Keratinocyte (primary cell): ENCODE measurements at regions not wholly inside any gene's neighbourhood (a gene's known extent, or its start where the extent isn't known, plus 50 kb on each side); places are given as distances from the start of the nearest gene placed in this dataset.

Source experiments
- DNase-seq: peaks from one replicate; pipeline ENCODE4 v3.0.0-alpha.2; 2011; ENCODE audit warnings: low read depth, missing footprints, low spot score
- FAIRE-seq: peaks from 2 replicates; lab custom pipeline; 2011; peaks lifted over from hg19 to GRCh38; lab: Jason Lieb, UNC
- H2AFZ ChIP-seq: 2 replicates; pipeline ENCODE4 v1.6.0; 2012; ENCODE audit warnings: low read length, control low read depth, inconsistent platforms; ENCODE audit not compliant: control insufficient read depth
- H3K27ac ChIP-seq: 2 replicates; pipeline ENCODE4 v1.5.1; 2011; ENCODE audit warnings: low read length; ENCODE audit not compliant: control insufficient read depth, insufficient read depth
- H3K27me3 ChIP-seq: 3 replicates; pipeline ENCODE4 v1.6.0; 2011; ENCODE audit warnings: low read length; ENCODE audit not compliant: control insufficient read depth, insufficient read depth; ENCODE audit errors: extremely low read depth
- H3K36me3 ChIP-seq, 2 experiments: 2 replicates in 1 of 2; 3 replicates in 1 of 2; pipeline ENCODE4 v1.5.1; 2011; ENCODE audit warnings: low read length in 2 of 2, mild to moderate bottlenecking in 1 of 2; ENCODE audit not compliant: control insufficient read depth in 2 of 2, insufficient read depth in 2 of 2; ENCODE audit errors: extremely low read depth in 1 of 2
- H3K4me1 ChIP-seq: 3 replicates; pipeline ENCODE4 v1.5.1; 2011; ENCODE audit warnings: low read length; ENCODE audit not compliant: control insufficient read depth, insufficient read depth; ENCODE audit errors: extremely low read depth
- H3K4me2 ChIP-seq: 3 replicates; pipeline ENCODE4 v1.6.0; 2011; ENCODE audit warnings: low read depth, low read length; ENCODE audit not compliant: control insufficient read depth, insufficient read depth; ENCODE audit errors: extremely low read depth
- H3K4me3 ChIP-seq, 3 experiments: fragments of 200-600 bp in 1 of 3; sonication (generic) in 1 of 3; 2 replicates in 2 of 3; 3 replicates in 1 of 3; pipeline ENCODE4 v1.5.1; 2011 to 2016; ENCODE audit warnings: low read length in 3 of 3, mild to moderate bottlenecking in 3 of 3, control low read depth in 2 of 3, inconsistent platforms in 1 of 3, low read depth in 1 of 3, mixed read lengths in 1 of 3, mixed run types in 1 of 3, moderate library complexity in 1 of 3; ENCODE audit not compliant: control insufficient read depth in 2 of 3, insufficient read depth in 2 of 3; ENCODE audit errors: extremely low read depth in 1 of 3
- H3K79me2 ChIP-seq: 2 replicates; pipeline ENCODE4 v1.6.0; 2012; ENCODE audit warnings: low read length; ENCODE audit not compliant: control insufficient read depth, insufficient read depth
- H3K9ac ChIP-seq: 3 replicates; pipeline ENCODE4 v1.6.0; 2011; ENCODE audit warnings: low read length; ENCODE audit not compliant: control insufficient read depth, insufficient read depth; ENCODE audit errors: extremely low read depth
- H3K9me1 ChIP-seq: 3 replicates; pipeline ENCODE4 v1.6.0; 2011; ENCODE audit warnings: low read length; ENCODE audit not compliant: control insufficient read depth, insufficient read depth; ENCODE audit errors: extremely low read depth
- H3K9me3 ChIP-seq: 2 replicates; pipeline ENCODE4 v1.5.1; 2012; ENCODE audit warnings: low read depth, low read length; ENCODE audit not compliant: control insufficient read depth
- H4K20me1 ChIP-seq: 3 replicates; pipeline ENCODE4 v1.6.0; 2011; ENCODE audit warnings: low read length; ENCODE audit not compliant: control insufficient read depth, insufficient read depth; ENCODE audit errors: extremely low read depth
- CTCF ChIP-seq, 3 experiments: IDR thresholded peaks in 1 of 3; conservative IDR thresholded peaks in 1 of 3; optimal IDR thresholded peaks in 1 of 3; 2 replicates in 2 of 3; 3 replicates in 1 of 3; pipeline versions ENCODE3 to v1.5.1; 2011; ENCODE audit warnings: low read length in 3 of 3, mild to moderate bottlenecking in 3 of 3, moderate library complexity in 2 of 3, control low read depth in 1 of 3, inconsistent platforms in 1 of 3; ENCODE audit not compliant: insufficient read depth in 2 of 3; ENCODE audit errors: extremely low read depth in 1 of 3
- EZH2 ChIP-seq: IDR thresholded peaks from one replicate; pipeline ENCODE4 v1.6.1; 2012; ENCODE audit warnings: inconsistent platforms, mild to moderate bottlenecking, low read length, moderate library complexity
- dilution Hi-C: fragments of 300-500 bp; cut with MboI; formaldehyde crosslinking; loops from one replicate; pipeline ENCODE4 v1.7.0; 2020; ENCODE audit warnings: low sequenced_read_pairs; ENCODE audit not compliant: extremely low pct_ligation_motif_present

GRCh38 chr10:128884496-128885072 lies 582.5 kb upstream of the MGMT start:
- TF ChIP-seq CTCF (optimal IDR thresholded peaks at IDR 0.05 in 1 of 3, IDR thresholded peaks at IDR 0.05 in 1 of 3, conservative IDR thresholded peaks at IDR 0.05 in 1 of 3; ENCODE audit: extremely low read depth in 1 of 3, insufficient read depth in 2 of 3, low read length in 3 of 3) (no peak), EZH2 (no peak)
- H3K79me2 ChIP-seq: no peaks in the 10 kb centered on the region
- H2AFZ ChIP-seq: no peak overlapping the region
- no peaks in the 10 kb centered on the region for H3K4me1 ChIP-seq
- dilution Hi-C loops: no loop called here
- H3K4me3 ChIP-seq: no peak overlapping the region
- no peaks in the 10 kb centered on the region for H3K27me3 ChIP-seq
- FAIRE-seq (no peak), DNase-seq (no peak)
- no peak overlapping the region for H3K4me2 ChIP-seq
- H3K36me3 ChIP-seq: no peaks in the 10 kb centered on the region
- no peak overlapping the region for H3K9ac ChIP-seq
- H3K9me3 ChIP-seq: peaks cover 13% of the 10 kb centered on the region
- no peaks in the 10 kb centered on the region for H3K9me1 ChIP-seq
- no peaks in the 10 kb centered on the region for H4K20me1 ChIP-seq
- H3K27ac ChIP-seq: no peak overlapping the region

- no peaks in the 10 kb centered on the region for H3K4me1 ChIP-seq
Measured at GRCh38 chr10:128885573-128886555, 581.2 kb upstream of the MGMT start.

More at GRCh38 chr10:128885573-128886555, 581.2 kb upstream of the MGMT start:
- H3K79me2 ChIP-seq: no peaks in the 10 kb centered on the region
- H3K27ac ChIP-seq: no peak overlapping the region
- DNase-seq (no peak), FAIRE-seq (no peak)
- no peak overlapping the region for H3K4me3 ChIP-seq
- no peak overlapping the region for H2AFZ ChIP-seq
- no peak overlapping the region for H3K4me2 ChIP-seq
- H4K20me1 ChIP-seq: no peaks in the 10 kb centered on the region
- H3K9me1 ChIP-seq: no peaks in the 10 kb centered on the region
- peaks cover 13% of the 10 kb centered on the region for H3K9me3 ChIP-seq
- no peak for TF ChIP-seq EZH2
- TF ChIP-seq CTCF (optimal IDR thresholded peaks at IDR 0.05 in 1 of 3, IDR thresholded peaks at IDR 0.05 in 1 of 3, conservative IDR thresholded peaks at IDR 0.05 in 1 of 3; ENCODE audit: extremely low read depth in 1 of 3, insufficient read depth in 2 of 3, low read length in 3 of 3): no peak
- H3K36me3 ChIP-seq: no peaks in the 10 kb centered on the region
- no peaks in the 10 kb centered on the region for H3K27me3 ChIP-seq
- dilution Hi-C loops: no loop called here
- H3K9ac ChIP-seq: no peak overlapping the region
